Heart right ventricle (tissue), 16 donors: ENCODE measurements at regions not wholly inside any gene's neighbourhood (a gene's known extent, or its start where the extent isn't known, plus 50 kb on each side); places are given as distances from the start of the nearest gene placed in this dataset.

Experiments
- ATAC-seq, 8 donors: fragments of 200-7000 bp; cut with Tn5 transposase; one replicate each; pipeline ENCODE4 v1.9.1; 2020; ENCODE audit warnings: mild to moderate bottlenecking in 8 of 8, moderate library complexity in 8 of 8, moderate number of reproducible peaks in 1 of 8
- DNase-seq, 2 donors: peaks; one replicate each; pipeline ENCODE4 v3.0.0-alpha.2; 2020
- H3K27ac ChIP-seq, 10 donors: fragments of 200-600 bp; sonication (generic) in 2 of 10; one replicate each; pipeline versions ENCODE4 v1.5.0 to v1.8.0; 2020 to 2022; ENCODE audit warnings: mild to moderate bottlenecking in 3 of 10
- H3K27me3 ChIP-seq, 7 donors: fragments of 200-600 bp; one replicate each; pipeline ENCODE4 v1.8.0; 2021 to 2022; ENCODE audit warnings: mild to moderate bottlenecking in 2 of 7
- H3K36me3 ChIP-seq, 9 donors: fragments of 200-600 bp; sonication (generic) in 1 of 9; one replicate each; pipeline versions ENCODE4 v1.5.0 to v1.8.0; 2020 to 2022; ENCODE audit warnings: mild to moderate bottlenecking in 2 of 9
- H3K4me1 ChIP-seq, 9 donors: fragments of 200-600 bp; sonication (generic) in 1 of 9; one replicate each; pipeline versions ENCODE4 v1.5.0 to v1.8.0; 2020 to 2022; ENCODE audit warnings: mild to moderate bottlenecking in 4 of 9
- H3K4me3 ChIP-seq, 10 donors: fragments of 200-600 bp; sonication (generic) in 2 of 10; one replicate each; pipeline versions ENCODE4 v1.5.0 to v1.8.0; 2020 to 2022; ENCODE audit warnings: mild to moderate bottlenecking in 7 of 10, moderate library complexity in 2 of 10
- H3K9me3 ChIP-seq, 11 donors: fragments of 200-600 bp in 10 of 11; sonication (generic) in 2 of 11; one replicate each; pipeline versions ENCODE4 v1.5.0 to v1.8.0; 2013 to 2022; ENCODE audit warnings: mild to moderate bottlenecking in 2 of 11, control low read depth in 1 of 11, moderate library complexity in 1 of 11
- CTCF ChIP-seq, 9 donors: fragments of 200-600 bp; sonication (generic) in 2 of 9; IDR thresholded peaks; one replicate each; pipeline versions ENCODE4 v1.5.0 to v1.8.0; 2021 to 2022; ENCODE audit warnings: antibody characterized with exemption in 9 of 9, mild to moderate bottlenecking in 5 of 9, moderate library complexity in 1 of 9
- WGBS, 2 donors: extraction: QIAGEN DNeasy Blood & Tissue Kit; methylation state at CpG; one replicate each; pipeline ENCODE4 v1.1.7; 2013; ENCODE audit warnings: inconsistent platforms in 1 of 2; 5-methylcytosine and 5-hydroxymethylcytosine counted together
- intact Hi-C, 10 donors: fragments of 100-400 bp; cut with DNase I; formaldehyde crosslinking; loops; one replicate each; pipeline versions ENCODE4 v1.11.1 to v1.14.2; 2022
- donor health status: Arrhythmogenic right ventricular cardiomyopathy.
- donor health status: ischemic (EF 13 %, LVEDD 7.1; RV severe dilation, severe dysfunction).
- donor health status: healthy with polysubstance abuse.
- donor health status: DM: no; HTN: yes; CAD: no.
- donor health status: DM: no; HTN: no; CAD: no.
- donor health status: ischemic (EF 25% LVEDD 6.9; RV normal size, moderate dysfunction).
- donor health status: ischemic (EF 25% LVEDD 5.7; RV mildly dilated, moderate dysfunction).
- donor health status: healthy.
- donor health status: DM: yes; HTN: yes; CAD: no.
- donor health status: Ischemic cardiomyopathy.
- donor health status: ischemic (EF 35%, LVEDD 5.7; RV mildly dilated, moderate dysfunction).
- donor health status: nonischemic (EF 11% LVEDD 7.7; RV severe dilation, severe dysfunction).
- donor health status: DM: yes; HTN: yes; CAD: no.
- donor health status: PGD.
- donor health status: ischemic (EF 29% LVEDD 5.4; RV normal size, mild dysfunction).
- donor health status: nonischemic (EF 23%, LVEDD 6.1; RV moderate dilation, normal function).

GRCh38 chr13:55571237-55571867, 1569.4 kb upstream of the PRR20A start:
- intact Hi-C loops = no loop called here
- DNase-seq = no peak
- Histone ChIP-seq H3K4me1 (no peaks in the 10 kb centered on the region), H3K27me3 (no peaks in the 10 kb centered on the region), H3K9me3 (no peaks in the 10 kb centered on the region), H3K36me3 (no peaks in the 10 kb centered on the region), H3K27ac (no peak overlapping the region), H3K4me3 (no peak overlapping the region)
- TF ChIP-seq CTCF (IDR thresholded peaks at IDR 0.05) = no peak
- 24 to 27% methylated on average over 2 of the region's 2 CpGs for WGBS, 2 donors
- ATAC-seq = no peak

- H3K4me3 ChIP-seq = no peak overlapping the region
- no peaks in the 10 kb centered on the region for H3K9me3 ChIP-seq
- H3K27ac ChIP-seq = no peak overlapping the region
- DNase-seq (no peak), ATAC-seq (no peak)
- TF ChIP-seq CTCF (IDR thresholded peaks at IDR 0.05) = no peak
- H3K4me1 ChIP-seq = no peaks in the 10 kb centered on the region
- intact Hi-C loops = no loop called here
- H3K36me3 ChIP-seq = no peaks in the 10 kb centered on the region
- H3K27me3 ChIP-seq = no peaks in the 10 kb centered on the region
These were observed 1568.3 kb upstream of the PRR20A start for GRCh38 chr13:55572408-55572807.

- no peak for ATAC-seq
- no peaks in the 10 kb centered on the region for H3K4me1 ChIP-seq
- intact Hi-C loops = no loop called here
- WGBS, 2 donors = 22 to 47% methylated on average over 2 of the region's 2 CpGs
- no peaks in the 10 kb centered on the region for H3K27me3 ChIP-seq
- no peak for DNase-seq
- H3K9me3 ChIP-seq = no peaks in the 10 kb centered on the region
- H3K36me3 ChIP-seq = no peaks in the 10 kb centered on the region
- H3K27ac ChIP-seq = no peak overlapping the region
- no peak for TF ChIP-seq CTCF (IDR thresholded peaks at IDR 0.05)
- H3K4me3 ChIP-seq = no peak overlapping the region
These were observed 1567.9 kb upstream of the PRR20A start for GRCh38 chr13:55572862-55573261.

- intact Hi-C loops = no loop called here
- no peaks in the 10 kb centered on the region for H3K9me3 ChIP-seq
- no peak for TF ChIP-seq CTCF (IDR thresholded peaks at IDR 0.05)
These were observed 1567.2 kb upstream of the PRR20A start for GRCh38 chr13:55573565-55573964.

More at GRCh38 chr13:55573565-55573964, 1567.2 kb upstream of the PRR20A start:
- Histone ChIP-seq H3K27me3 (no peaks in the 10 kb centered on the region), H3K4me3 (no peak overlapping the region), H3K36me3 (no peaks in the 10 kb centered on the region), H3K27ac (no peak overlapping the region), H3K4me1 (no peaks in the 10 kb centered on the region)
- no peak for ATAC-seq
- no peak for DNase-seq
